Bronchial epithelial cell (primary cell): ENCODE measurements at regions not wholly inside any gene's neighbourhood (a gene's known extent, or its start where the extent isn't known, plus 50 kb on each side); places are given as distances from the start of the nearest gene placed in this dataset.
A peak's percentile ranks its signal among the peaks of the same experiment; 100 is the strongest.

Source experiments
- DNase-seq: peaks from one replicate; pipeline ENCODE4 v3.0.0-alpha.2; 2010; ENCODE audit warnings: low read depth
- FAIRE-seq: peaks from 2 replicates; lab custom pipeline; 2011; peaks lifted over from hg19 to GRCh38; lab: Jason Lieb, UNC
- H3K27me3 ChIP-seq: 2 replicates; pipeline ENCODE4 v1.5.1; 2011; ENCODE audit warnings: low read length; ENCODE audit not compliant: control insufficient read depth, insufficient read depth
- H3K36me3 ChIP-seq: 2 replicates; pipeline ENCODE4 v1.5.1; 2011; ENCODE audit warnings: low read length; ENCODE audit not compliant: control insufficient read depth, insufficient read depth
- H3K4me3 ChIP-seq: 2 replicates; pipeline ENCODE4 v1.5.1; 2011; ENCODE audit warnings: mild to moderate bottlenecking, low read depth, low read length, control low read depth
- TF ChIP-seq, protein P1 (sequence below): IDR thresholded peaks from 2 replicates; pipeline ENCODE4 v1.5.1; 2011; ENCODE audit warnings: mild to moderate bottlenecking, moderate library complexity, low read length, control low read depth, inconsistent platforms; ENCODE audit not compliant: insufficient read depth, severe bottlenecking

DNA sequence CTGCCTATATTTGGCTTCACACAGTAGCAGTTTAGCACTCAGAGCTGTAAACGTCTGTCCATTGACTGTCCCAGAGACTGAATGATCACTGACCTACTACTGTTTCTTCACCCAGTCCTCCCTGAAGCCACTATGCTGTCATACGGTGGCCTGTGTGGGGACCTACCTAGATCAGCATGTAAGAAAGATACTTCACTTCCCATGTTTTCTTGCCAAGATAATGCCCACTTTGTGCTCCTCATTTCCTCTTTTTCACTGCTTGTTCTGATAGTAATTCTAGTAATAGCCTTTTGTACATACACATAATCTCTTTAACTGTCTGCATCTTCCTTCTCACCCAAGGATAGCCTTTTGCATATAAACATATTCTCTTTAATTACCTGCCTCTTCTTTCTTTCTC, 109.9 kb upstream of the TIAM2 start:
- TF ChIP-seq, protein P1, sequence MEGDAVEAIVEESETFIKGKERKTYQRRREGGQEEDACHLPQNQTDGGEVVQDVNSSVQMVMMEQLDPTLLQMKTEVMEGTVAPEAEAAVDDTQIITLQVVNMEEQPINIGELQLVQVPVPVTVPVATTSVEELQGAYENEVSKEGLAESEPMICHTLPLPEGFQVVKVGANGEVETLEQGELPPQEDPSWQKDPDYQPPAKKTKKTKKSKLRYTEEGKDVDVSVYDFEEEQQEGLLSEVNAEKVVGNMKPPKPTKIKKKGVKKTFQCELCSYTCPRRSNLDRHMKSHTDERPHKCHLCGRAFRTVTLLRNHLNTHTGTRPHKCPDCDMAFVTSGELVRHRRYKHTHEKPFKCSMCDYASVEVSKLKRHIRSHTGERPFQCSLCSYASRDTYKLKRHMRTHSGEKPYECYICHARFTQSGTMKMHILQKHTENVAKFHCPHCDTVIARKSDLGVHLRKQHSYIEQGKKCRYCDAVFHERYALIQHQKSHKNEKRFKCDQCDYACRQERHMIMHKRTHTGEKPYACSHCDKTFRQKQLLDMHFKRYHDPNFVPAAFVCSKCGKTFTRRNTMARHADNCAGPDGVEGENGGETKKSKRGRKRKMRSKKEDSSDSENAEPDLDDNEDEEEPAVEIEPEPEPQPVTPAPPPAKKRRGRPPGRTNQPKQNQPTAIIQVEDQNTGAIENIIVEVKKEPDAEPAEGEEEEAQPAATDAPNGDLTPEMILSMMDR = no peak
- no peak overlapping the region for H3K4me3 ChIP-seq
- H3K27me3 ChIP-seq = no peaks in the 10 kb centered on the region
- no peaks in the 10 kb centered on the region for H3K36me3 ChIP-seq
- FAIRE-seq (no peak), DNase-seq (no peak)

DNA sequence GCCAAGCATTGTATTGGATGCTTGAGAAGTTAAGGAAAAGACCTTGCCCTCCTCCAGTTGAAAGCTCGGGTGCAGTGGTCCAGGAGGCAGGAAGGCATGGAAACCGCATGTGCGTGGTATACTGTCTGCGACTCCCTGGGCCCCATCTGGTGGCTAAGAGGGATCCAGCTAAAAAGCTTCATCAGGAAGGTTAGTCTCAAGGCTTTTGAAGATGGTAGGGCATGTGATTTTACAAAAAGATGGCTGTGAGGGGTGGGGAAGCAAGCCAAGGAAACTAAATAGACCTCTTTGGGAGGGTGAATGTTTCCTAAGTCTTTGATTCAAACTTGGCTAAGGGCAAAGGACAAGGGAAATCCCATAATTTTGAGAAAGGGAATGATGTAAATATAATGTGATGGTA, 109.1 kb upstream of the TIAM2 start:
- Histone ChIP-seq H3K4me3 (no peak overlapping the region), H3K27me3 (no peaks in the 10 kb centered on the region), H3K36me3 (no peaks in the 10 kb centered on the region)
- DNase-seq = no peak
- TF ChIP-seq, protein P1 = no peak
- no peak for FAIRE-seq

DNA sequence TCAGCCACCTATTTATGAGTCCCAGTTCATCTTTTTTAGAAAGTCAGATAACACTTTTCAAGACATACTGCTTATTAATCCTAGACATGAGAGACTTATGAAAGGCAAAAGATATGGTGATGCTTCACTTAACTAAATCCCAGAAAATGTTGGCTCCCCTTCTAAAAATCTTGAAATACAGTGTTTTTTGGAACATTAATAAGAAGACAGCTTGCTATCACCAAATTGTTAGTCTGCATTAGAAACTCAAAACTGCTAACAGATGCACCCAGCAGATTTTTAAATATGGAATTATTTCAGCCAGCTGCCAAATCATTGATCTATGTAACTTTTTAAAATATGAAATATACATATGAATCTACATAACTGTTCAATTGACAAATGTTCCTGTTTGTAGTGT, 108.6 kb upstream of the TIAM2 start:
- Histone ChIP-seq H3K4me3 (no peak overlapping the region), H3K27me3 (no peaks in the 10 kb centered on the region), H3K36me3 (no peaks in the 10 kb centered on the region)
- FAIRE-seq = no peak
- TF ChIP-seq, protein P1 = no peak
- no peak for DNase-seq

DNA sequence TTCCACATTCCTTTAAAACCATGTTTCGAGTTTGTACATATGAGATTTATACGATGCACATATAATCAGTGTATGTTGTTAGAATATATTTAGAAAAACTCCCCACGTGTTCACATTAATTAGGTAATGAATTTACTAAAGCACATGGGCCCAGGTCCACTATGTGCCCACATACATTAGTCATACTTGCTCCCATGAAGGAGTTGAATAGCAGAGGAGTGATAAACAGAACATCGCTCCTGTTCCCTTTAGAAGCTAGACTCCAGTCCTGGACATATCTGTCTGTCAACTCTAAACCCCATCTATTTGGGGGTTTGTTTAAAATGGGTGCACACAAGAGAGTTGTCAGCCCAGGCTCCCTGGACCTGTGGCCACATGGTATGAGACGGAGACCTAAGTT, 108.1 kb upstream of the TIAM2 start:
- no peak for FAIRE-seq
- TF ChIP-seq, protein P1 = no peak
- DNase-seq = peak; percentile 63
- no peak overlapping the region for H3K4me3 ChIP-seq
- H3K27me3 ChIP-seq = no peaks in the 10 kb centered on the region
- no peaks in the 10 kb centered on the region for H3K36me3 ChIP-seq

DNA sequence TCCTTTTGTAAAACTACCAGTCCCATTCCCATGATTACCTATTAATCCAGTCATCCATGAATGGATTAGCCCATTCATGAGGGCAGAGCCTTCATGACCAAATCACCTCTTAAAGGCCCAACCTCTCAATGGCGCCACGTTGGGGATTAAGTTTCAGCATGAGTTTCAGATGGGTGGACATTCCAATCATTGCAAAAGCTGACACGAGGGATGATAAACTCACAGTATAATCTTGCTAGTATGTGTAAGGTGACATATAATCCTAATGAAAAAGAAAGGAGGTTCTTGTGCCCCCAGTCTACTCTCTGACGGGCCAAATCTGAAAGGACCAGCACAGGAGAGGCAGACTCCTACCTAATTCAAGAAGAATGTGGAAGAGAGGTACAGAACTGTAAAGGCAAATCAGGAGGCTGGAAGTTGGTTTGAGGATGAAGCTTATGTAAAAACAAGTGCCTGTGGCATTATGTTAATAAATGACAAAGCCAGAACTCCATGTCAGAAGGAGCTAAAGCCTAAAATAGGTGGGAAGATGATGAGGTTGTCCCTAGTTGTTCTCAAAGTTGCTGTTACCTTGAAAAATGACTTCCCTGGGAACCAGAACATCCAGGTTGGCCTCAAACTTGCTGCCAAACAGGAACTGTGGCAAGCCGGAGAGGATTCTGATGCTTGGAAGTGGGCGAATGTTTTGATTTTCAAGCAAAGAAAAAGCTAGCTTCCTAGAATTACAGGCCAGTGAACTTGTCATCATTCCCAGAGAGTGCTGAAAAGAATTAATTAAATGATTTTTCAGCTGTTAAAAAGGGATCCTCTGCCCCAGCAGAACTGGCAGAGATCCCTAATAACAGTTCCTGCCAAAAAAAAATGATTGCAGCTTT, 106.5 kb upstream of the TIAM2 start:
- no peak for DNase-seq
- TF ChIP-seq, protein P1 = no peak
- H3K4me3 ChIP-seq = no peak overlapping the region
- FAIRE-seq = no peak
- no peaks in the 10 kb centered on the region for H3K27me3 ChIP-seq
- no peaks in the 10 kb centered on the region for H3K36me3 ChIP-seq
